ENCODE measurements at regions not wholly inside any gene's neighbourhood (a gene's known extent, or its start where the extent isn't known, plus 50 kb on each side); places are given as distances from the start of the nearest gene placed in this dataset.

DNA sequence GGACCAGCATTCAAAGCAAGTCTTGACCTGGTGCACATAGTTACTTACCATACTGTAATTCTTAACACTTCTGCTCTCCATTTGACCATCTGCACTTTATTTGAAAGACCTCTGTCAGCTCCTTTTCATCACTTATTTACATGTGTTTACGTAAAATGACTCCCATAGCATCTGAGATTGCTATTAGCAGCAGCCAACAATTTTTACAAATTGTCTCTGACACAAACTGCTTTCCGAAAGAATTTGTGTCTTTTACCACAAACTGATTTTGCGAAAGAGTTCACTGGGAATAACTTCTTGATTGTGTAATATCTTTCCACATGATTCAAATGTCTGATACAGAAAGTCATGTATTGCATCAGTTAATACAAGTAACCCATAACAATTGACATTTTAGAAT is 144.1 kb upstream of the PEX5L start:
- WGBS (ENCODE audit: insufficient coverage, insufficient replicate concordance, low lambda C conversion rate, missing lambda C conversion rate), result 21% methylated on average over 3 of the region's 3 CpGs
- BruUV-seq (replicated peaks), result no TSS peak
- ChIA-PET RAD21 (ENCODE audit: unreplicated experiment) (no interaction called here), POLR2A (no interaction called here), CTCF (no interaction called here), SMC1A (ENCODE audit: uncharacterized antibody, unreplicated experiment) (no interaction called here)
- intact Hi-C loops (cut with micrococcal nuclease; ENCODE audit: unreplicated experiment), result no loop called here
- no peaks in the 10 kb centered on the region for H3K9me3 ChIP-seq (replicated peaks; ENCODE audit: control insufficient read depth, insufficient read depth, low read length)
- no peak overlapping the region for H3K27ac ChIP-seq (ENCODE audit: control insufficient read depth, insufficient read depth)
- DNase-seq (ENCODE audit: low read depth, low spot score) (no peak), FAIRE-seq (no peak), ATAC-seq (no peak)
- in situ Hi-C loops (cut with MboI), result no loop called here
- no peak for TF ChIP-seq SREBF2 (IDR thresholded peaks at IDR 0.05; ENCODE audit: low read length)
- TF ChIP-seq CBFB (IDR thresholded peaks at IDR 0.05; ENCODE audit: low read depth), result no peak
- TF ChIP-seq SMAD1 (IDR thresholded peaks at IDR 0.05; ENCODE audit: low read depth, partially characterized antibody), result no peak
- TF ChIP-seq, protein P1, sequence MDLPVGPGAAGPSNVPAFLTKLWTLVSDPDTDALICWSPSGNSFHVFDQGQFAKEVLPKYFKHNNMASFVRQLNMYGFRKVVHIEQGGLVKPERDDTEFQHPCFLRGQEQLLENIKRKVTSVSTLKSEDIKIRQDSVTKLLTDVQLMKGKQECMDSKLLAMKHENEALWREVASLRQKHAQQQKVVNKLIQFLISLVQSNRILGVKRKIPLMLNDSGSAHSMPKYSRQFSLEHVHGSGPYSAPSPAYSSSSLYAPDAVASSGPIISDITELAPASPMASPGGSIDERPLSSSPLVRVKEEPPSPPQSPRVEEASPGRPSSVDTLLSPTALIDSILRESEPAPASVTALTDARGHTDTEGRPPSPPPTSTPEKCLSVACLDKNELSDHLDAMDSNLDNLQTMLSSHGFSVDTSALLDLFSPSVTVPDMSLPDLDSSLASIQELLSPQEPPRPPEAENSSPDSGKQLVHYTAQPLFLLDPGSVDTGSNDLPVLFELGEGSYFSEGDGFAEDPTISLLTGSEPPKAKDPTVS (IDR thresholded peaks at IDR 0.05; ENCODE audit: low read depth, low read length), result no peak
- TF ChIP-seq, protein P2, sequence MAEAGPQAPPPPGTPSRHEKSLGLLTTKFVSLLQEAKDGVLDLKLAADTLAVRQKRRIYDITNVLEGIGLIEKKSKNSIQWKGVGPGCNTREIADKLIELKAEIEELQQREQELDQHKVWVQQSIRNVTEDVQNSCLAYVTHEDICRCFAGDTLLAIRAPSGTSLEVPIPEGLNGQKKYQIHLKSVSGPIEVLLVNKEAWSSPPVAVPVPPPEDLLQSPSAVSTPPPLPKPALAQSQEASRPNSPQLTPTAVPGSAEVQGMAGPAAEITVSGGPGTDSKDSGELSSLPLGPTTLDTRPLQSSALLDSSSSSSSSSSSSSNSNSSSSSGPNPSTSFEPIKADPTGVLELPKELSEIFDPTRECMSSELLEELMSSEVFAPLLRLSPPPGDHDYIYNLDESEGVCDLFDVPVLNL (IDR thresholded peaks at IDR 0.05; ENCODE audit: low read depth, low read length), result no peak
- no peak for TF ChIP-seq ASH2L (IDR thresholded peaks at IDR 0.05; ENCODE audit: borderline replicate concordance, low read depth)
- no peak for TF ChIP-seq TARDBP (IDR thresholded peaks at IDR 0.05; ENCODE audit: borderline replicate concordance)
- TF ChIP-seq WRNIP1 (IDR thresholded peaks at IDR 0.05; ENCODE audit: borderline replicate concordance, low read depth, low read length), result no peak
- TF ChIP-seq NR2F1 (conservative IDR thresholded peaks at IDR 0.05), result no peak
- no peak for TF ChIP-seq IKZF1 (conservative IDR thresholded peaks at IDR 0.05)
- TF ChIP-seq, protein P3, sequence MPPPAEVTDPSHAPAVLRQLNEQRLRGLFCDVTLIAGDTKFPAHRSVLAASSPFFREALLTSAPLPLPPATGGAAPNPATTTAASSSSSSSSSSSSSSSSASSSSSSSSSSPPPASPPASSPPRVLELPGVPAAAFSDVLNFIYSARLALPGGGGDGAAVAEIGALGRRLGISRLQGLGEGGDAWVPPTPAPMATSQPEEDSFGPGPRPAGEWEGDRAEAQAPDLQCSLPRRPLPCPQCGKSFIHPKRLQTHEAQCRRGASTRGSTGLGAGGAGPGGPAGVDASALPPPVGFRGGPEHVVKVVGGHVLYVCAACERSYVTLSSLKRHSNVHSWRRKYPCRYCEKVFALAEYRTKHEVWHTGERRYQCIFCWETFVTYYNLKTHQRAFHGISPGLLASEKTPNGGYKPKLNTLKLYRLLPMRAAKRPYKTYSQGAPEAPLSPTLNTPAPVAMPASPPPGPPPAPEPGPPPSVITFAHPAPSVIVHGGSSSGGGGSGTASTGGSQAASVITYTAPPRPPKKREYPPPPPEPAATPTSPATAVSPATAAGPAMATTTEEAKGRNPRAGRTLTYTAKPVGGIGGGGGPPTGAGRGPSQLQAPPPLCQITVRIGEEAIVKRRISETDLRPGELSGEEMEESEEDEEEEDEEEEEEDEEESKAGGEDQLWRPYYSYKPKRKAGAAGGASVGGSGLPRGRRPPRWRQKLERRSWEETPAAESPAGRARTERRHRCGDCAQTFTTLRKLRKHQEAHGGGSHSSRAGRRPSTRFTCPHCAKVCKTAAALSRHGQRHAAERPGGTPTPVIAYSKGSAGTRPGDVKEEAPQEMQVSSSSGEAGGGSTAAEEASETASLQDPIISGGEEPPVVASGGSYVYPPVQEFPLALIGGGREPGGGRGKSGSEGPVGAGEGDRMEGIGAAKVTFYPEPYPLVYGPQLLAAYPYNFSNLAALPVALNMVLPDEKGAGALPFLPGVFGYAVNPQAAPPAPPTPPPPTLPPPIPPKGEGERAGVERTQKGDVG (CRISPR knock-in tag; IDR thresholded peaks at IDR 0.05), result no peak
- no peak for TF ChIP-seq TAF1 (IDR thresholded peaks at IDR 0.05; ENCODE audit: borderline replicate concordance, low read depth, low read length)
- no peak for TF ChIP-seq DPF2 (IDR thresholded peaks at IDR 0.05)
- no peak for TF ChIP-seq STAT1 (conservative IDR thresholded peaks at IDR 0.05)
- H4K20me1 ChIP-seq (ENCODE audit: control insufficient read depth, insufficient read depth), result no peaks in the 10 kb centered on the region
- no peak overlapping the region for H3K9ac ChIP-seq (ENCODE audit: control insufficient read depth, insufficient read depth, low read length)
- no peaks in the 10 kb centered on the region for H3K79me2 ChIP-seq (ENCODE audit: control insufficient read depth, insufficient read depth, low read length)
- H3K4me3 ChIP-seq, result no peak overlapping the region
- H2AFZ ChIP-seq (ENCODE audit: control insufficient read depth, low read depth, low read length), result no peak overlapping the region
- no peak overlapping the region for H3K4me2 ChIP-seq (ENCODE audit: control insufficient read depth, insufficient read depth)
- H3K27me3 ChIP-seq (replicated peaks in 1 of 2; ENCODE audit: control insufficient read depth in 2 of 2, insufficient read depth in 2 of 2, low read length in 1 of 2), result no peaks in the 10 kb centered on the region
- no peaks in the 10 kb centered on the region for H3K4me1 ChIP-seq (ENCODE audit: control insufficient read depth, insufficient read depth, low read length)
- H3K36me3 ChIP-seq (ENCODE audit: control insufficient read depth in 2 of 2, insufficient read depth in 2 of 2, low read length in 1 of 2), result no peaks in the 10 kb centered on the region

Data from GM12878 (cell line).